Activated naive CD4-positive, alpha-beta T cell treated with anti-CD3 and anti-CD28 coated beads for 36 hours (primary cell): ENCODE measurements at regions not wholly inside any gene's neighbourhood (a gene's known extent, or its start where the extent isn't known, plus 50 kb on each side); places are given as distances from the start of the nearest gene placed in this dataset.

Experiments
- CTCF ChIA-PET: fragments of 350-600 bp; sonication (Branson Sonifier 250); formaldehyde crosslinking; loops from one replicate; lab custom pipeline; 2021; ENCODE audit warnings: antibody characterized with exemption; lab: Charles Lee
- DNase-seq: peaks from one replicate; pipeline ENCODE4 v3.0.0-alpha.2; 2020
- H3K27ac Mint-ChIP-seq: one replicate; pipeline ENCODE4 v1.8.0; 2021; ENCODE audit warnings: mild to moderate bottlenecking, mixed read lengths
- H3K27me3 Mint-ChIP-seq: one replicate; pipeline ENCODE4 v1.8.0; 2021; ENCODE audit warnings: low read depth, mixed read lengths
- H3K36me3 Mint-ChIP-seq: one replicate; pipeline ENCODE4 v1.8.0; 2021; ENCODE audit warnings: low read depth, mixed read lengths
- H3K4me1 Mint-ChIP-seq: one replicate; pipeline ENCODE4 v1.8.0; 2021; ENCODE audit warnings: low read depth, mixed read lengths
- H3K4me3 Mint-ChIP-seq: one replicate; pipeline ENCODE4 v1.8.0; 2021; ENCODE audit warnings: mild to moderate bottlenecking, moderate library complexity, mixed read lengths
- H3K9me3 Mint-ChIP-seq: one replicate; pipeline ENCODE4 v1.8.0; 2021; ENCODE audit warnings: mixed read lengths
- intact Hi-C: fragments of 100-400 bp; cut with micrococcal nuclease; formaldehyde crosslinking; loops from one replicate; pipeline ENCODE4 v1.15.1; 2023

- DNase-seq = no peak
- no peaks in the 10 kb centered on the region for H3K9me3 Mint-ChIP-seq
- peaks cover 49% of the 10 kb centered on the region for H3K27me3 Mint-ChIP-seq
- intact Hi-C loops = no loop called here
- H3K4me1 Mint-ChIP-seq = peaks cover 16% of the 10 kb centered on the region
- CTCF ChIA-PET = no interaction called here
- H3K4me3 Mint-ChIP-seq = no peak overlapping the region
- no peak overlapping the region for H3K27ac Mint-ChIP-seq
- H3K36me3 Mint-ChIP-seq = no peaks in the 10 kb centered on the region
Measured at GRCh38 chr18:76654577-76654976, 159.5 kb upstream of the ZNF516 start.

DNA sequence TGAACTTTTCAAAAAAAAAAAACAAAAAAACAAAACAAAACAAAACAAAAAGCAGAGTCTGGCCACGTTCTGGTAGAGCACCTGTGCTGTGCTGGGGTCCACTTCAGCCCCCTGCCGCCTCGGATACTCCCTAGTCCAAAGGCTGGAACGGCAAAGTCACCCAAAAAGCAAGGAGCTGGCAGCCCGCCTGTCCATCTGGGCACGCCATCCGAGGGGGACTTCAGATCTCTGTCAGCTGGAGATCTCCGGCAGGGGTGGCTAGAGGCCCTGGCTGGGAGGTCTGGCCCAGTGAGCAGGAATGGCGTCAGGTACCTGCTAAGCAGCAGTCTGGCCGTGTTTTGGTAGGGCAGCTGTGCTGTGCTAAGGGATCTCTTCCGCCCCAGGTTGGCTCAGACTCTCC lies 152.3 kb upstream of the ZNF516 start:
- intact Hi-C loops = no loop called here
- no peaks in the 10 kb centered on the region for H3K9me3 Mint-ChIP-seq
- no peaks in the 10 kb centered on the region for H3K4me1 Mint-ChIP-seq
- CTCF ChIA-PET = interaction anchor here (0.6 to 0.9 kb wide), 2 partner anchors 11 to 138 kb away, joined by 3 to 6 read pairs; no protein-coding TSS in a partner anchor
- H3K27me3 Mint-ChIP-seq = peaks cover 16% of the 10 kb centered on the region
- no peaks in the 10 kb centered on the region for H3K36me3 Mint-ChIP-seq
- no peak overlapping the region for H3K4me3 Mint-ChIP-seq
- no peak overlapping the region for H3K27ac Mint-ChIP-seq
- DNase-seq = no peak

DNA sequence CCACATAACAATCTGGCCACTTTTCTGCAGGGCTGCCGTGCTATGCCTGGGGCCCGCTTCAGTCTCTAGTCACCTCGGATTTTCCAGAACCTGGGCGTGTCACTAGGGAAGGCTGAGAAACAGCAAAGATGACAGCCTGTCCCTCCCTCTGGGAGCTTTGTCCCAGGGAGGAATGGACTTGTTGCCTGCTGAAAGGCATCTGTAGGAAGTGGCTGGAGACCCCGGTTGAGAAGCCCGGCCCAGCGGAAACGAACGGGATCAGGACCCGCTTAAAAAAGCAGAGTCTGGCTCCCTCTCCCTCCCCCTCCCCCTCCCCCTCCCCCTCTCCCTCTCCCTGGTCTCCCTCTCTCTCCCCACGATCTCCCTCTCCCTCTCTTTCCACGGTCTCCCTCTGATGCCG lies 149.5 kb upstream of the ZNF516 start:
- Mint-ChIP-seq H3K36me3 (no peaks in the 10 kb centered on the region), H3K9me3 (no peaks in the 10 kb centered on the region), H3K4me1 (no peaks in the 10 kb centered on the region), H3K27me3 (peaks cover 5% of the 10 kb centered on the region), H3K4me3 (no peak overlapping the region), H3K27ac (no peak overlapping the region)
- intact Hi-C loops = no loop called here
- CTCF ChIA-PET = no interaction called here
- no peak for DNase-seq

GRCh38 chr18:76643996-76644395 lies 149.0 kb upstream of the ZNF516 start:
- DNase-seq = no peak
- no peak overlapping the region for H3K4me3 Mint-ChIP-seq
- H3K27me3 Mint-ChIP-seq = peaks cover 3% of the 10 kb centered on the region
- CTCF ChIA-PET = no interaction called here
- H3K9me3 Mint-ChIP-seq = no peaks in the 10 kb centered on the region
- no peaks in the 10 kb centered on the region for H3K4me1 Mint-ChIP-seq
- intact Hi-C loops = no loop called here
- H3K36me3 Mint-ChIP-seq = no peaks in the 10 kb centered on the region
- H3K27ac Mint-ChIP-seq = no peak overlapping the region

- Mint-ChIP-seq H3K27ac (no peak overlapping the region), H3K4me3 (no peak overlapping the region), H3K36me3 (no peaks in the 10 kb centered on the region), H3K4me1 (no peaks in the 10 kb centered on the region), H3K9me3 (no peaks in the 10 kb centered on the region), H3K27me3 (peaks cover 1% of the 10 kb centered on the region)
- no peak for DNase-seq
- intact Hi-C loops = no loop called here
- CTCF ChIA-PET = interaction anchor here (0.6 kb wide), 1 partner anchor 15 kb away, joined by 3 read pairs; no protein-coding TSS in a partner anchor
Measured at GRCh38 chr18:76643199-76643598, 148.2 kb upstream of the ZNF516 start.

DNA sequence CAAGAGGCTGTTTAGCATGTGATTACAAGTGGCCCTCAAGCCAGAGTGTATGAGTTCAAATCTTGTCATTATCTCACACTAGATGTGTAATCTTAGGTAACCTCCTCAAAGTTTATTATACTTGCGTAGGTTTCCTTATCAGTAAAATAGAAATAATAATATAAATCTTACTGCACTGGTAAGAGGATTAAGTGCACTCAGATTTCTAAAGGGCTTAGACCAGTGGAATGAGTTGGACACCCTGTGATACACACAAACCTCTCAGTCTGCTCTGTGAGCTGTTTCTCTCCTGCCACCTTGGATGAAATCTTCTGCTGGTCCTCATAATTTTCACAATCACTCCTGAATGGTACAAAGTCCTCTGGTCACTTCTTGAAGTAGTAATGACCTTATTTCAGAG lies 145.4 kb upstream of the ZNF516 start:
- no peak overlapping the region for H3K27ac Mint-ChIP-seq
- H3K36me3 Mint-ChIP-seq = no peaks in the 10 kb centered on the region
- H3K4me3 Mint-ChIP-seq = no peak overlapping the region
- DNase-seq = no peak
- no peaks in the 10 kb centered on the region for H3K4me1 Mint-ChIP-seq
- H3K9me3 Mint-ChIP-seq = no peaks in the 10 kb centered on the region
- CTCF ChIA-PET = no interaction called here
- intact Hi-C loops = no loop called here
- peaks cover 3% of the 10 kb centered on the region for H3K27me3 Mint-ChIP-seq

DNA sequence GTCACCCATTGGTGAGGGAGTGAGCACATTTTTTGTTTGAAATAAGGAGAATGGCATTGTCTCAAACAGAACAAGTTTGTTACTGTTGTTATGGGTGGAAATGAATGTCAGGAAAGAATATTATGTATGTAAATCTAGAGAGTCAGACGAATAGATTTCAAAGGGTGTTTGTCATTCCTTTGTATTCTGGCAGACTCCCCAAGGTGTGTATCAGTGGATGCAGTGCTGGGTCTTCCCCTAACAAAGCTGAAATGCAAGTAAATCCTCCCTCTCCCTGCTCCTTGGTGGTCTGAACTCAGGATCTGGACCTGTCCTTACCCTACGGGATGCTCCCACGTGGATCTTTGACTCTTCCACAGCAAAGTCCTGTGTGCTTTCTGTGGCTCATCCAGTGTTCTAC lies 139.5 kb upstream of the ZNF516 start:
- Mint-ChIP-seq H3K4me3 (no peak overlapping the region), H3K4me1 (no peaks in the 10 kb centered on the region), H3K9me3 (no peaks in the 10 kb centered on the region), H3K36me3 (no peaks in the 10 kb centered on the region), H3K27ac (no peak overlapping the region), H3K27me3 (peaks cover 13% of the 10 kb centered on the region)
- intact Hi-C loops = no loop called here
- DNase-seq = no peak
- CTCF ChIA-PET = no interaction called here

DNA sequence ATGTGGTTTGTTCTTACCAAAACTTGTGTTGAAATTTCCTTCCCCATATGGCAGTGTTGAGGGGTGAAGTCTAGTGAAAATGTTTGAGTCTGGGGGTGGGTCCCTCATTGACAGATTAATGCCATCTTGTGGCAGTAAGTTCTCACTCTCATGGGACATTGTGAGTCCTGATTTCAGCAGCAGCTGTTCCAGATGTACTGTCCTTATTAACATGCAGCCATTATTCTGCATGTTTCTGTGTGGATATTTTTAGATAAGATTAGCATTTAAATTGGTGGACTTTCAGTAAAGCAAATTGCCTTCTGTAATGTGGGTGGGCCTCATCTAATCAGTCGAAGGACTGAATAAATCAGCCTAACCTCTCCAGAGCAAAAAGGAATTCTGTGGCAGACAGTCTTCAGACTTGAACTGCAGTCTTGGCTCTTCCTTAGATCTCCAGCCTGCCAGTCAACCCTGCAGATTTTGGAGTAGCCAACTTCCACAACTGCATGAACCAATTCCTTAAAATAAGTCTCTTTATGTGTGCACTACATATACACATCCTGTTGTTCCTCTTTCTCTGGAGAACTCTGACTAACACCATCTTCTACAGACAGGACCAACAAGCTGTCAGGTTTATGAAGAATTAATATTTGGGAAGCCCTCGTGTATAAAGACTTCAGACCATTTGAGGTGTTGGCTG lies 138.7 kb upstream of the ZNF516 start:
- Mint-ChIP-seq H3K36me3 (no peaks in the 10 kb centered on the region), H3K27ac (no peak overlapping the region), H3K4me1 (no peaks in the 10 kb centered on the region), H3K27me3 (peaks cover 15% of the 10 kb centered on the region), H3K9me3 (no peaks in the 10 kb centered on the region), H3K4me3 (no peak overlapping the region)
- intact Hi-C loops = no loop called here
- DNase-seq = no peak
- CTCF ChIA-PET = interaction anchor here (1.3 kb wide), 1 partner anchor 42 kb away, joined by 3 read pairs; no protein-coding TSS in a partner anchor

DNA sequence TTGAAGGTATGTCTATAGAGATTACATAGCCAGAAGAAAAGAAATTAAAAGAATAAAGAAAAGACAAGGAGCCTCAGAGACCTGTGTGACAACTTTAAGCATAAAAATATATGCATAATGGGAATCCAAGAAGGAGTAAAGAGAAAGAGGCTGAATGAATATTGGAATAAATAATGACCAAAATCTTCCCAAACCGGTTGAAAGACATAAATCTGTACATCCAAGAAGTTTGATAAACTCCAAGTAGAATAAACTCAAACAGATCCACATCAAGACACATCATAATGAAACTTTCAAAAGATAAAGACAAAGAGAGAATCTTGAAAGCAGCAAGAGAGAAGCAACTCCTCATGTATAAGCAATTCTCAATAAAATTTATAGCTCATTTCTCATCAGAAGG lies 132.4 kb upstream of the ZNF516 start:
- no peak for DNase-seq
- Mint-ChIP-seq H3K36me3 (no peaks in the 10 kb centered on the region), H3K4me1 (no peaks in the 10 kb centered on the region), H3K9me3 (no peaks in the 10 kb centered on the region), H3K27ac (no peak overlapping the region), H3K27me3 (peaks cover 12% of the 10 kb centered on the region), H3K4me3 (no peak overlapping the region)
- CTCF ChIA-PET = no interaction called here
- intact Hi-C loops = no loop called here

GRCh38 chr18:76626991-76627390 lies 131.9 kb upstream of the ZNF516 start:
- Mint-ChIP-seq H3K4me3 (no peak overlapping the region), H3K36me3 (no peaks in the 10 kb centered on the region), H3K27ac (no peak overlapping the region), H3K4me1 (no peaks in the 10 kb centered on the region), H3K9me3 (no peaks in the 10 kb centered on the region), H3K27me3 (peaks cover 7% of the 10 kb centered on the region)
- CTCF ChIA-PET = no interaction called here
- no peak for DNase-seq
- intact Hi-C loops = no loop called here

- Mint-ChIP-seq H3K9me3 (no peaks in the 10 kb centered on the region), H3K4me3 (no peak overlapping the region), H3K27me3 (peaks cover 30% of the 10 kb centered on the region), H3K27ac (no peak overlapping the region), H3K36me3 (no peaks in the 10 kb centered on the region), H3K4me1 (peaks cover 20% of the 10 kb centered on the region)
- intact Hi-C loops = no loop called here
- no peak for DNase-seq
- CTCF ChIA-PET = no interaction called here
Measured at GRCh38 chr18:76622651-76623050, 127.6 kb upstream of the ZNF516 start.

- Mint-ChIP-seq H3K4me1 (peaks cover 20% of the 10 kb centered on the region), H3K27ac (no peak overlapping the region), H3K27me3 (peaks cover 30% of the 10 kb centered on the region), H3K36me3 (no peaks in the 10 kb centered on the region), H3K9me3 (no peaks in the 10 kb centered on the region), H3K4me3 (no peak overlapping the region)
- CTCF ChIA-PET = interaction anchor here (1.2 to 1.5 kb wide), 2 partner anchors 36 to 224 kb away, joined by 3 to 7 read pairs; no protein-coding TSS in a partner anchor
- no peak for DNase-seq
- intact Hi-C loops = no loop called here
Measured at GRCh38 chr18:76621782-76622495, 126.9 kb upstream of the ZNF516 start.

- Mint-ChIP-seq H3K27ac (no peak overlapping the region), H3K27me3 (peaks cover 30% of the 10 kb centered on the region), H3K9me3 (no peaks in the 10 kb centered on the region), H3K4me3 (no peak overlapping the region), H3K4me1 (peaks cover 20% of the 10 kb centered on the region), H3K36me3 (no peaks in the 10 kb centered on the region)
- CTCF ChIA-PET = interaction anchor here (0.9 to 1.5 kb wide), 3 partner anchors 11 to 223 kb away, joined by 3 to 7 read pairs (median 3); no protein-coding TSS in a partner anchor
- DNase-seq = no peak
- intact Hi-C loops = no loop called here
Measured at GRCh38 chr18:76621226-76621625, 126.2 kb upstream of the ZNF516 start.
